ENCODE measurements at regions not wholly inside any gene's neighbourhood (a gene's known extent, or its start where the extent isn't known, plus 50 kb on each side); places are given as distances from the start of the nearest gene placed in this dataset.

DNA sequence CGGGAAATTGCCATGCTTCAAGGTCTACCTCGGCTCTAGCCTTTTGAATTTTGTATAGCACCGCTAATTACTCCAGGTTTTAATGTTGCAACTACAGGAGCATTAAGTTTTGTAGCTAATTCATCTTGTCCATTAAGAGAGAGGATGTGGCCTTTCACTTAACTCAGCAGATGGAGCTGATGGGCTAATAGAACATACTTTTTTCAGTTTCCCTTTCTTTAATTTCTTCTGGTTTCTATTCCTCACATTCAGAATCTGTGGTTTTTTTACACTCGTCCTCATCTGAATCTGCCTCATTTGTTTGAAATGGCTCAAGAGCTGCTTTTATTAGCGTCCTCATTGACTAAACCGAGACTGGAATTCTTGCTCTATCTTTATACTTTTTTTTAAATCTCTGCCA is 2085.7 kb upstream of the C9orf72 start:
- no peak for DNase-seq
- Mint-ChIP-seq H3K4me1 (no peaks in the 10 kb centered on the region), H3K4me3 (no peak overlapping the region), H3K36me3 (no peaks in the 10 kb centered on the region), H3K9me3 (ENCODE audit: low read depth) (peaks cover 7% of the 10 kb centered on the region), H3K27ac (no peak overlapping the region), H3K27me3 (no peaks in the 10 kb centered on the region)
- no peak for ATAC-seq
- CTCF ChIA-PET = no interaction called here

DNA sequence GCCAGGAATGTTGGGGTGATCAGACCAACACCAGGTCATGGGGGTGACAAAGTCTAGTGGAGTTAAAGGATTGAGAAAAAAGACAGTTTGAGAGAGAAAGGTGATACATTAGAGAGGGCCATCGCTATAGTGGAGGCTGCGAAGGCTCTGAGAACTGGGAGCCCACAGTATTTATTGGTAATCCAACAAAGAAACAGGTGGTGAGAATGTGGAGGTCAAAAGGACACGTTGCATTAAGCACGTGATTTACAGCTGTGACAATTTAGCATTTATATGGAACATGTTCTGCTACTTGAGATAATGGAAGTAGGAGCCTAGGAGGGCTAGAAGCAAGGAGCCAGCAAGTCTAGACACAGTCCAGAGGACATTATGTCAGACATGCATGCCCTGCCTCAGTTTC is 2086.5 kb upstream of the C9orf72 start:
- no peaks in the 10 kb centered on the region for H3K4me1 Mint-ChIP-seq
- DNase-seq (no peak), ATAC-seq (no peak)
- CTCF ChIA-PET = no interaction called here
- peaks cover 10% of the 10 kb centered on the region for H3K9me3 Mint-ChIP-seq (ENCODE audit: low read depth)
- no peak overlapping the region for H3K4me3 Mint-ChIP-seq
- H3K27ac Mint-ChIP-seq = no peak overlapping the region
- H3K27me3 Mint-ChIP-seq = no peaks in the 10 kb centered on the region
- no peaks in the 10 kb centered on the region for H3K36me3 Mint-ChIP-seq

GRCh38 chr9:29668732-29669131 is 2095.5 kb upstream of the C9orf72 start:
- no peaks in the 10 kb centered on the region for H3K36me3 Mint-ChIP-seq
- H3K4me3 Mint-ChIP-seq = no peak overlapping the region
- H3K27ac Mint-ChIP-seq = no peak overlapping the region
- no peaks in the 10 kb centered on the region for H3K4me1 Mint-ChIP-seq
- no peak for ATAC-seq
- CTCF ChIA-PET = no interaction called here
- H3K9me3 Mint-ChIP-seq (ENCODE audit: low read depth) = peaks cover 9% of the 10 kb centered on the region
- no peak for DNase-seq
- H3K27me3 Mint-ChIP-seq = no peaks in the 10 kb centered on the region

DNA sequence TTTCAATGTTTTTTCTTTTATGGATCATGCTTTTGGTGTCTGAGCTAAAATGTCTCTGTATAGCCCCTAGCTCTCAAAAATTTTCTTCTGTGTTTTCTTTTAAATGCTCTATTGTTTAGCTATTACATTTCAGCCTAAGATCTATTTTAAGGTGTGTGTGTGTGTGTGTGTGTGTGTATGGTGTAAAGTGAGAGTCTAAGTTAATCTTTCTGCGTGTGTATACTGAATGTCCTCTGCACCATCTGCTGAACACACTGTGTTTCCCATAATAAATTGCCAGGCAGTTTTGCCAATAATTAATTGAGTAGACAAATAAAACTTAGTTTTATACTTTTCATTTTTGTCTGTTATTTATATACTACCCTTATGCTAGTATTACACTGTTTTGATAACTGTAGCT is 2096.3 kb upstream of the C9orf72 start:
- no peaks in the 10 kb centered on the region for H3K4me1 Mint-ChIP-seq
- H3K36me3 Mint-ChIP-seq = no peaks in the 10 kb centered on the region
- no peaks in the 10 kb centered on the region for H3K27me3 Mint-ChIP-seq
- CTCF ChIA-PET = no interaction called here
- ATAC-seq = no peak
- H3K4me3 Mint-ChIP-seq = no peak overlapping the region
- H3K9me3 Mint-ChIP-seq (ENCODE audit: low read depth) = peaks cover 8% of the 10 kb centered on the region
- H3K27ac Mint-ChIP-seq = no peak overlapping the region
- DNase-seq = no peak

DNA sequence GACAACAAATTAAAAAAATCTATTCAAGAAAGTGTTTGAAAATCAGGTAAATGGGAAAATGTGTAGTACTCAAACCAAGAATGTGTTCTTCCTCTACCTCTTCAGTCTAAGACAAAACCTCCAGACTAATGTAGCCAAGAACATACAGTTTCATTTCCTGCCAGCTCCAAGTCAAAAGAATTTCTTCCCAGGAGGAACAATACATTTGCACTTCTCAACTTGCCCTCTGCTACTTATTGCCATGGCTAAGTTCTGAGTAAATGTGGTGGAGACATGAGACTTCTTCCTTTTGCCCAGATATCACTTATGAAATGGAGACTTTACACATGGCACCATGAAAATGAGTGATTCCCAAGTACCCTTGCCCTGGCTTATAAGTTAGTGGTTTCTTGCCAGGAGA is 2112.2 kb upstream of the C9orf72 start:
- Mint-ChIP-seq H3K4me1 (no peaks in the 10 kb centered on the region), H3K27me3 (no peaks in the 10 kb centered on the region), H3K9me3 (ENCODE audit: low read depth) (peaks cover 6% of the 10 kb centered on the region), H3K27ac (no peak overlapping the region), H3K36me3 (no peaks in the 10 kb centered on the region), H3K4me3 (no peak overlapping the region)
- CTCF ChIA-PET = no interaction called here
- no peak for ATAC-seq
- DNase-seq = no peak

DNA sequence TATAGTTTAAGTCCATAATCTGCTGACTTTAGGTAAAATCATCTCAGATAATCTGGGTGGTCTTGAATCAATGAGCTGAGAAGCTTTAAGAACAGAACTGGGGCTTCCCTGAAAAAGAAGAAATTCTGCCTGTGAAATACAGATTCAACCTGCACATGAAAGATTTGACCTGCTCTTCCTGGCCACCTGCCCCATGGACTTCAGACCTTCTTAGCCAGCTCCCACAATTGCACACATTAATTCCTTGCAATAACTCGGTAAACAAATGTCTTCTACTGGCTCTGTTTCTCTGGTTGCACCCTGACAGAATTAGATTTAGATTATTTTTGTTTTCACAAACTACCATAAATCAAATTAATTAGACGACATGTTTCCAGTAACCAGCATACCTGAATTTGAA is 2117.9 kb upstream of the C9orf72 start:
- Mint-ChIP-seq H3K27me3 (no peaks in the 10 kb centered on the region), H3K4me3 (no peak overlapping the region), H3K27ac (no peak overlapping the region), H3K4me1 (no peaks in the 10 kb centered on the region), H3K36me3 (no peaks in the 10 kb centered on the region), H3K9me3 (ENCODE audit: low read depth) (peaks cover 6% of the 10 kb centered on the region)
- ATAC-seq = no peak
- CTCF ChIA-PET = no interaction called here
- no peak for DNase-seq

GRCh38 chr9:29691758-29692407 is 2118.6 kb upstream of the C9orf72 start:
- DNase-seq = no peak
- H3K27ac Mint-ChIP-seq = no peak overlapping the region
- H3K4me3 Mint-ChIP-seq = no peak overlapping the region
- ATAC-seq = no peak
- H3K36me3 Mint-ChIP-seq = no peaks in the 10 kb centered on the region
- no peaks in the 10 kb centered on the region for H3K27me3 Mint-ChIP-seq
- CTCF ChIA-PET = no interaction called here
- H3K4me1 Mint-ChIP-seq = no peaks in the 10 kb centered on the region
- H3K9me3 Mint-ChIP-seq (ENCODE audit: low read depth) = peaks cover 2% of the 10 kb centered on the region

GRCh38 chr9:29697011-29697410 is 2123.7 kb upstream of the C9orf72 start:
- DNase-seq (no peak), ATAC-seq (no peak)
- H3K9me3 Mint-ChIP-seq (ENCODE audit: low read depth) = no peaks in the 10 kb centered on the region
- CTCF ChIA-PET = no interaction called here
- H3K4me3 Mint-ChIP-seq = no peak overlapping the region
- H3K36me3 Mint-ChIP-seq = no peaks in the 10 kb centered on the region
- no peaks in the 10 kb centered on the region for H3K27me3 Mint-ChIP-seq
- no peaks in the 10 kb centered on the region for H3K4me1 Mint-ChIP-seq
- no peak overlapping the region for H3K27ac Mint-ChIP-seq

DNA sequence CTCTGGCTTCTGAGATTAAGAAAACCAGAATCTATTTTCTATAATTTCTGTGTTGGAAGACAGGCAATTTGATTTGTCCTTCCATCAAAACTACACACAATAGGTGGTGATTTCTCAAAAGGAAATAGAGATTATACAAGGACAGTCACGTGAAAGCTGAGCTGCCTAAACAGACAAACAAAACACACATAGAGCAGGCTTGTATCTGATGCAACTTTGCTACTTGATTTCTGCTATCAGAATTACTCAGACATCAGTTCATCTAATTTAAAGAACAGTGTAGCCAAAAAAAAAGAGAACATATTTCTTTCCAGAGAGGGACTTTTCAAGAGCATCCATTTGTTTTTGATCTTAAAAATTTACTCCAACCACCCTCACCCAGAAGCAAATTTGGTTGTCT is 2128.3 kb upstream of the C9orf72 start:
- ATAC-seq = no peak
- no peaks in the 10 kb centered on the region for H3K9me3 Mint-ChIP-seq (ENCODE audit: low read depth)
- no peaks in the 10 kb centered on the region for H3K4me1 Mint-ChIP-seq
- no peaks in the 10 kb centered on the region for H3K36me3 Mint-ChIP-seq
- no peak overlapping the region for H3K4me3 Mint-ChIP-seq
- CTCF ChIA-PET = no interaction called here
- H3K27ac Mint-ChIP-seq = no peak overlapping the region
- no peaks in the 10 kb centered on the region for H3K27me3 Mint-ChIP-seq
- no peak for DNase-seq

GRCh38 chr9:29701971-29702370 is 2128.7 kb upstream of the C9orf72 start:
- CTCF ChIA-PET = no interaction called here
- no peak for DNase-seq
- Mint-ChIP-seq H3K4me3 (no peak overlapping the region), H3K27ac (no peak overlapping the region), H3K4me1 (no peaks in the 10 kb centered on the region), H3K9me3 (ENCODE audit: low read depth) (no peaks in the 10 kb centered on the region), H3K27me3 (no peaks in the 10 kb centered on the region), H3K36me3 (no peaks in the 10 kb centered on the region)
- ATAC-seq = no peak

- no peaks in the 10 kb centered on the region for H3K4me1 Mint-ChIP-seq
- no peaks in the 10 kb centered on the region for H3K27me3 Mint-ChIP-seq
- no peaks in the 10 kb centered on the region for H3K36me3 Mint-ChIP-seq
- ATAC-seq (no peak), DNase-seq (no peak)
- H3K27ac Mint-ChIP-seq = no peak overlapping the region
- no peak overlapping the region for H3K4me3 Mint-ChIP-seq
- peaks cover 5% of the 10 kb centered on the region for H3K9me3 Mint-ChIP-seq (ENCODE audit: low read depth)
- CTCF ChIA-PET = no interaction called here
Measured at GRCh38 chr9:29714860-29715259, 2141.6 kb upstream of the C9orf72 start.

GRCh38 chr9:29717631-29718030 is 2144.3 kb upstream of the C9orf72 start:
- Mint-ChIP-seq H3K36me3 (no peaks in the 10 kb centered on the region), H3K27me3 (no peaks in the 10 kb centered on the region), H3K4me3 (no peak overlapping the region), H3K4me1 (no peaks in the 10 kb centered on the region), H3K27ac (no peak overlapping the region), H3K9me3 (ENCODE audit: low read depth) (peaks cover 5% of the 10 kb centered on the region)
- no peak for DNase-seq
- CTCF ChIA-PET = no interaction called here
- ATAC-seq = no peak

DNA sequence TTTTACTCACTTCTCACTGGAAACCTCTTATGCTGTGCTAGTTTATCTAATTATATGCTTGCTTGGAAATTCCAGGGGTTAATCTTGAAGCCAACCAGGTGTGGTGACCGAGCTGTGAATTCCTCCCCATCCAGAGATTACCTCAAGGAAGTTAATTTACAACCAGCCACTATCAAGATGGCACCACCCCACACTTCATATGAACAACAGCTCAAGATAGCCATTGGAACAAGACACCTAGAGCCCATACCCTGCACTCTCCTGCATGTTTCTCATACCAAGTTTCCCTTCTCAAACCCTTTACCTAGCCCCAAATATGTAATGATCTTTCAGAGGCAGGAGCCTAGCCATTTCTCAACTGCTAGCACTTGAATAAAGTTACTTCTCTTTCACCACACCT is 2156.9 kb upstream of the C9orf72 start:
- no peak overlapping the region for H3K27ac Mint-ChIP-seq
- H3K4me3 Mint-ChIP-seq = no peak overlapping the region
- no peak for ATAC-seq

GRCh38 chr9:29740518-29740917 is 2167.2 kb upstream of the C9orf72 start:
- ATAC-seq (no peak), DNase-seq (no peak)
- no peak overlapping the region for H3K27ac Mint-ChIP-seq
- no peaks in the 10 kb centered on the region for H3K9me3 Mint-ChIP-seq (ENCODE audit: low read depth)
- H3K4me3 Mint-ChIP-seq = no peak overlapping the region
- CTCF ChIA-PET = no interaction called here
- no peaks in the 10 kb centered on the region for H3K27me3 Mint-ChIP-seq
- H3K36me3 Mint-ChIP-seq = no peaks in the 10 kb centered on the region
- H3K4me1 Mint-ChIP-seq = no peaks in the 10 kb centered on the region

More for the DNA sequence above, 2156.9 kb upstream of the C9orf72 start:
- H3K27me3 Mint-ChIP-seq = no peaks in the 10 kb centered on the region
- peaks cover 7% of the 10 kb centered on the region for H3K9me3 Mint-ChIP-seq (ENCODE audit: low read depth)
- CTCF ChIA-PET = no interaction called here
- no peak for DNase-seq
- H3K36me3 Mint-ChIP-seq = no peaks in the 10 kb centered on the region
- no peaks in the 10 kb centered on the region for H3K4me1 Mint-ChIP-seq

DNA sequence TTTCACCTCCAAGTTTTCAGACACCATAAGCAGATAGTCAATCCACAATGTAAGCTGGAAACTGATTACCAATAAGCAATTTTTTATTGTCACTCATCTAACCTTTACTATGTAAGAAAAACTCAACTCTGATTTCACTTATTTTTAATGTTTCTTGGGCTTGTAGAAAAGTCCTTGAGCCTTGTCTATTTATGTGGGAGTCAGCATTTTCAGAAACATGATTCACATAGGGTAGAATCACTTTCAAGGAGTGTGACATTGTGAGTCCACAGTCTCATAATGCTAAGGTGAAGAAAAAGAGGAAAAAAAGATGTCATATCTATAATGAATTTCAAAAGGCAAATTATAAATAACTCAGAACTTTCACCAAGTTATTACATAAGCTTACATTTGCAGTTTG is 2167.9 kb upstream of the C9orf72 start:
- Mint-ChIP-seq H3K27ac (no peak overlapping the region), H3K4me1 (no peaks in the 10 kb centered on the region)
- CTCF ChIA-PET = no interaction called here

More for the DNA sequence above, 2167.9 kb upstream of the C9orf72 start:
- H3K27me3 Mint-ChIP-seq = no peaks in the 10 kb centered on the region
- H3K36me3 Mint-ChIP-seq = no peaks in the 10 kb centered on the region
- no peak for DNase-seq
- no peak overlapping the region for H3K4me3 Mint-ChIP-seq
- no peaks in the 10 kb centered on the region for H3K9me3 Mint-ChIP-seq (ENCODE audit: low read depth)
- ATAC-seq = no peak

Data from activated CD8-positive, alpha-beta memory T cell treated with anti-CD3 and anti-CD28 coated beads, Interleukin-2, amount 10 ng/mL, durations not matched to agents 7 days and 5 days (primary cell).